Neuronal stem cell (in vitro differentiated cells): ENCODE measurements at regions not wholly inside any gene's neighbourhood (a gene's known extent, or its start where the extent isn't known, plus 50 kb on each side); places are given as distances from the start of the nearest gene placed in this dataset.

Experiments used
- DNase-seq: peaks from one replicate; pipeline ENCODE4 v3.0.0-alpha.2; 2013; ENCODE audit warnings: low spot score
- H2AFZ ChIP-seq: one replicate; pipeline ENCODE4 v1.6.1; 2013; ENCODE audit warnings: mild to moderate bottlenecking, low read length, inconsistent platforms
- H2AK5ac ChIP-seq: 2 replicates; pipeline ENCODE4 v1.6.1; 2013; ENCODE audit warnings: low read depth, mild to moderate bottlenecking, inconsistent platforms, low read length, moderate library complexity, mixed read lengths
- H2BK120ac ChIP-seq: 2 replicates; pipeline ENCODE4 v1.6.1; 2013; ENCODE audit warnings: low read depth, mild to moderate bottlenecking, inconsistent platforms, low read length, moderate library complexity, mixed read lengths
- H2BK12ac ChIP-seq: one replicate; pipeline ENCODE4 v1.6.1; 2013; ENCODE audit warnings: low read length, inconsistent platforms
- H2BK15ac ChIP-seq: 2 replicates; pipeline ENCODE4 v1.6.1; 2013; ENCODE audit warnings: mild to moderate bottlenecking, low read length, inconsistent platforms, mixed read lengths
- H2BK5ac ChIP-seq: one replicate; pipeline ENCODE4 v1.6.1; 2013; ENCODE audit warnings: inconsistent platforms, mild to moderate bottlenecking, low read length, moderate library complexity
- H3K14ac ChIP-seq: one replicate; pipeline ENCODE4 v1.6.1; 2013; ENCODE audit warnings: low read length, inconsistent platforms
- H3K18ac ChIP-seq: 2 replicates; pipeline ENCODE4 v1.6.1; 2013; ENCODE audit warnings: low read length, inconsistent platforms
- H3K23ac ChIP-seq: 2 replicates; pipeline ENCODE4 v1.6.1; 2013; ENCODE audit warnings: low read depth, mild to moderate bottlenecking, mixed read lengths, low read length, inconsistent platforms; ENCODE audit not compliant: poor library complexity
- H3K27ac ChIP-seq: replicated peaks from 3 replicates; pipeline ENCODE4 v1.5.1; 2013; ENCODE audit warnings: low read length, inconsistent platforms
- H3K27me3 ChIP-seq, 3 experiments: 2 replicates each; pipeline ENCODE4 v1.6.1; 2013; ENCODE audit warnings: low read length in 3 of 3, mild to moderate bottlenecking in 2 of 3, inconsistent platforms in 1 of 3, low read depth in 1 of 3, mixed read lengths in 1 of 3, moderate library complexity in 1 of 3; ENCODE audit not compliant: control insufficient read depth in 3 of 3, insufficient read depth in 3 of 3
- H3K36me3 ChIP-seq, 2 donors: replicated peaks in 1 of 2; 2 replicates each; pipeline ENCODE4 v1.6.1; 2013; ENCODE audit warnings: low read length in 2 of 2; ENCODE audit not compliant: control insufficient read depth in 2 of 2, insufficient read depth in 2 of 2
- H3K4ac ChIP-seq: 2 replicates; pipeline ENCODE4 v1.6.1; 2013; ENCODE audit warnings: inconsistent platforms, mild to moderate bottlenecking, low read length, moderate library complexity
- H3K4me1 ChIP-seq, 2 donors: 1 replicate in 1 of 2; 2 replicates in 1 of 2; pipeline ENCODE4 v1.6.1; 2013; ENCODE audit warnings: low read length in 2 of 2, low read depth in 1 of 2; ENCODE audit not compliant: control insufficient read depth in 2 of 2, insufficient read depth in 1 of 2
- H3K4me2 ChIP-seq: one replicate; pipeline ENCODE4 v1.6.1; 2013; ENCODE audit warnings: mild to moderate bottlenecking, low read length, inconsistent platforms; ENCODE audit not compliant: insufficient read depth, poor library complexity, severe bottlenecking
- H3K4me3 ChIP-seq, 2 donors: 2 replicates each; pipeline ENCODE4 v1.5.1; 2013; ENCODE audit warnings: low read length in 2 of 2, mild to moderate bottlenecking in 2 of 2, inconsistent platforms in 1 of 2, moderate library complexity in 1 of 2
- H3K79me1 ChIP-seq: one replicate; pipeline ENCODE4 v1.6.1; 2013; ENCODE audit warnings: low read depth, mild to moderate bottlenecking, inconsistent platforms, low read length, moderate library complexity
- H3K9ac ChIP-seq: one replicate; pipeline ENCODE4 v1.6.1; 2013; ENCODE audit warnings: mild to moderate bottlenecking, low read depth, low read length, inconsistent platforms; ENCODE audit not compliant: poor library complexity
- H3K9me3 ChIP-seq, 2 donors: replicated peaks in 1 of 2; 2 replicates each; pipeline versions ENCODE3 to v1.6.1; 2013; ENCODE audit warnings: low read length in 2 of 2, mild to moderate bottlenecking in 2 of 2, inconsistent platforms in 1 of 2, low read depth in 1 of 2, mixed read lengths in 1 of 2, moderate library complexity in 1 of 2; ENCODE audit not compliant: control insufficient read depth in 2 of 2, insufficient read depth in 1 of 2
- H4K8ac ChIP-seq: one replicate; pipeline ENCODE4 v1.6.1; 2013; ENCODE audit warnings: low read depth, mild to moderate bottlenecking, inconsistent platforms, low read length, moderate library complexity
- H4K91ac ChIP-seq: one replicate; pipeline ENCODE4 v1.6.1; 2013; ENCODE audit warnings: low read length, low read depth, mild to moderate bottlenecking, inconsistent platforms; ENCODE audit not compliant: poor library complexity
- WGBS, 2 donors: extraction: QIAGEN DNeasy Blood & Tissue Kit; methylation state at CpG; one replicate each; pipeline ENCODE4 v1.1.7; 2013; ENCODE audit warnings: missing lambda C conversion rate in 2 of 2, mixed read lengths in 1 of 2; ENCODE audit not compliant: insufficient read length in 2 of 2, insufficient replicate concordance in 1 of 2; ENCODE audit errors: extremely low coverage in 2 of 2; 5-methylcytosine and 5-hydroxymethylcytosine counted together

DNA sequence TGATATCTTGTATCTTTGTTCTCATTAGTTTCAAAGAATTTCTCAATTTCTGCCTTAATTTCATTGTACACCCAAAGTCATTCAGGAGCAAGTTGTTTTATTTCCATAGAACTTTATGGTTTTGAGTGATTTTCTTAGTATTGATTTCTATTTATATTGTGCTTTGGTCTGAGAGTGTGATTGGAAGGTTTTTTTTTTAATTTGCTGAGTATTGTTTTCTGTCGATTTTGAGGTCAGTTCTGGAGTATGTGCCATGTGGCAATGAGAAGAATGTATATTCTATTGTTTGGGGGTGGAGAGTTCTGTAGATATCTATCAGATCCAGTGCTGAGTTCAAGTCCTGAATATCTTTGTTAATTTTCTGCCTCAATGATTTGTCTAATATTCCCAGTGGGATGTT, 138.4 kb downstream of the MOBP start:
- no peak overlapping the region for H3K9ac ChIP-seq
- H3K4ac ChIP-seq = no peak overlapping the region
- no peak overlapping the region for H3K27ac ChIP-seq
- H3K4me2 ChIP-seq = no peak overlapping the region
- no peak overlapping the region for H3K4me3 ChIP-seq
- H2AK5ac ChIP-seq = no peak overlapping the region
- no peaks in the 10 kb centered on the region for H3K4me1 ChIP-seq
- no peak overlapping the region for H2BK5ac ChIP-seq
- DNase-seq = no peak
- H3K27me3 ChIP-seq = no peaks in the 10 kb centered on the region
- no peaks in the 10 kb centered on the region for H3K79me1 ChIP-seq
- H3K9me3 ChIP-seq = no peaks in the 10 kb centered on the region
- H3K14ac ChIP-seq = no peak overlapping the region
- H4K91ac ChIP-seq = no peak overlapping the region
- H3K23ac ChIP-seq = no peak overlapping the region
- H3K18ac ChIP-seq = no peak overlapping the region
- no peak overlapping the region for H2BK15ac ChIP-seq
- no peak overlapping the region for H2AFZ ChIP-seq
- H2BK12ac ChIP-seq = no peak overlapping the region
- no peaks in the 10 kb centered on the region for H3K36me3 ChIP-seq
- no CpG with 5 or more reads among the region's 1 CpG for WGBS, 2 donors
- no peak overlapping the region for H4K8ac ChIP-seq
- H2BK120ac ChIP-seq = no peak overlapping the region

DNA sequence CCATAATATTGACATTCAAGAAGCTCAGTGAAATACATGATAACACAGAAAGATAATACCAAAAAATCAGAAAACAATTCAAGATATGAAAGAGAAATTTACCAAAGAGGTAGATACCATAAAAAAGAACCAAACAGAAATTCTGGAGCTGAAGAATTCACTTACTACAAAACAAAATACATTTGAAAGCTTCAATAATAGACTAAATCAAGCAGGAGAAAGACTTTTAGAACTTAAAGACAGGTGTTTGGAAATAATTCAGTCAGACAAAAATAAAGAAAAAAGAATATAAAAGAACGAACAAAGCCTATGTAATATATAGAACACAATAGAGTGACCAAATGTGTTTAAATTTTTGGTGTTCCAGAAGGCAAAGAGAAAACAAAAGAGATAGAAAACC, 158.7 kb downstream of the MOBP start:
- no peak overlapping the region for H3K23ac ChIP-seq
- no peak overlapping the region for H3K27ac ChIP-seq
- no peak overlapping the region for H2BK5ac ChIP-seq
- no peak overlapping the region for H3K4ac ChIP-seq
- no peak overlapping the region for H2BK12ac ChIP-seq
- no peak overlapping the region for H2AFZ ChIP-seq
- H3K79me1 ChIP-seq = no peaks in the 10 kb centered on the region
- H4K91ac ChIP-seq = no peak overlapping the region
- H3K27me3 ChIP-seq = no peaks in the 10 kb centered on the region
- no peak overlapping the region for H3K4me3 ChIP-seq
- no peak for DNase-seq
- no peak overlapping the region for H4K8ac ChIP-seq
- no CpG with 5 or more reads among the region's 1 CpG for WGBS, 2 donors
- H3K4me2 ChIP-seq = no peak overlapping the region
- H3K14ac ChIP-seq = no peak overlapping the region
- peaks cover 0 to 5% of the 10 kb centered on the region in 2 donors for H3K9me3 ChIP-seq
- no peak overlapping the region for H2BK120ac ChIP-seq
- H3K4me1 ChIP-seq = no peaks in the 10 kb centered on the region
- H3K18ac ChIP-seq = no peak overlapping the region
- no peak overlapping the region for H2AK5ac ChIP-seq
- no peak overlapping the region for H2BK15ac ChIP-seq
- H3K9ac ChIP-seq = no peak overlapping the region
- H3K36me3 ChIP-seq = no peaks in the 10 kb centered on the region

DNA sequence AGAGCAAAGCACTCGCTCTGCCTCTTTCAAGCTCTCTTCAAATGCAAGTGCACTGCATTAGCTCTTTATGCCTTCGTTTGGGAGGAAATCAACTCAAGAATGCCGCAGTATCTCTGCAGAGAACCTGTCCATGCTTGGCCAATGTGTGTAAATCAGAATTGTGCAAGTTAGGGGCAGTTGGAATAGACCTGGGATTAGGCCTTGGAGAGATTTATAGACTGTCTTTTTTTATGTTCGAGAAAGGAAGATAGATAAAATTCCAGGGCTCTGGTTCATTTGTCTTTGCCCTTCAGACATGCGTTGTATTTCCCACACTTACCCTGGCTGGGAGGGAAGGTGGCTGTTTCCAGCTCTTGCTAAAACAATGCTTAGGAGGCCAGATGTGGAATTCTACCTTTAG, 163.7 kb downstream of the MOBP start:
- H2BK5ac ChIP-seq = no peak overlapping the region
- no peak overlapping the region for H3K18ac ChIP-seq
- no peaks in the 10 kb centered on the region for H3K9me3 ChIP-seq
- no peak overlapping the region for H4K8ac ChIP-seq
- no peak overlapping the region for H2BK15ac ChIP-seq
- no peak overlapping the region for H2AFZ ChIP-seq
- H2BK12ac ChIP-seq = no peak overlapping the region
- WGBS, 2 donors = no CpG with 5 or more reads among the region's 5 CpGs
- no peak overlapping the region for H3K4me3 ChIP-seq
- no peak overlapping the region for H3K14ac ChIP-seq
- H2BK120ac ChIP-seq = no peak overlapping the region
- no peaks in the 10 kb centered on the region for H3K36me3 ChIP-seq
- H4K91ac ChIP-seq = no peak overlapping the region
- H2AK5ac ChIP-seq = no peak overlapping the region
- no peak for DNase-seq
- no peak overlapping the region for H3K4ac ChIP-seq
- no peak overlapping the region for H3K27ac ChIP-seq
- H3K79me1 ChIP-seq = no peaks in the 10 kb centered on the region
- no peaks in the 10 kb centered on the region for H3K27me3 ChIP-seq
- no peak overlapping the region for H3K23ac ChIP-seq
- no peak overlapping the region for H3K9ac ChIP-seq
- no peak overlapping the region for H3K4me2 ChIP-seq
- H3K4me1 ChIP-seq = no peaks in the 10 kb centered on the region

DNA sequence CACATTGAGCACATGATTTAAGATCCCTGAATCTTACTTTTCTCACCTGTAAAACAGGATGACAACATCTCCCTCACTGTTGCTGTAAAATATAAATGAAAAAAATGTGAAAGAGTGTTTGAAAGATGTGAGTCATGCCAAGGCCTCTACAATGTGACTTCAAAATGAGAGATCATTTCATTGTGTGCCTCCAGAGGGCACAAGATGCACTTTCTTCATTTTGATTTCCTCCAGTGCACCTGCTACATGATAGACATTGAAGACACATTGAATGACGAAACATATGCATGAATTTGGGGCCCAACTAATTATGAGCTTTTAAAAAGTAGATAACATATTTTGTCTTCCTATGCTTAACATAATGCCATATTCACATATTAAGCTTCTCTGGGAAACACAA, 170.3 kb downstream of the MOBP start:
- Histone ChIP-seq H2BK120ac (no peak overlapping the region), H3K4me2 (no peak overlapping the region), H2BK5ac (no peak overlapping the region), H3K23ac (no peak overlapping the region), H2AFZ (no peak overlapping the region), H3K18ac (no peak overlapping the region), H3K14ac (no peak overlapping the region), H3K27me3 (no peaks in the 10 kb centered on the region), H4K91ac (no peak overlapping the region), H2BK15ac (no peak overlapping the region), H4K8ac (no peak overlapping the region), H3K9me3 (no peaks in the 10 kb centered on the region), H3K4ac (no peak overlapping the region), H2BK12ac (no peak overlapping the region), H3K9ac (no peak overlapping the region), H2AK5ac (no peak overlapping the region), H3K4me1 (peaks cover 1 to 7% of the 10 kb centered on the region in 2 donors), H3K27ac (no peak overlapping the region), H3K36me3 (no peaks in the 10 kb centered on the region), H3K79me1 (no peaks in the 10 kb centered on the region), H3K4me3 (no peak overlapping the region)
- WGBS, 2 donors = no CpG with 5 or more reads among the region's 1 CpG
- DNase-seq = no peak
